ENCODE measurements at regions not wholly inside any gene's neighbourhood (a gene's known extent, or its start where the extent isn't known, plus 50 kb on each side); places are given as distances from the start of the nearest gene placed in this dataset.

DNA sequence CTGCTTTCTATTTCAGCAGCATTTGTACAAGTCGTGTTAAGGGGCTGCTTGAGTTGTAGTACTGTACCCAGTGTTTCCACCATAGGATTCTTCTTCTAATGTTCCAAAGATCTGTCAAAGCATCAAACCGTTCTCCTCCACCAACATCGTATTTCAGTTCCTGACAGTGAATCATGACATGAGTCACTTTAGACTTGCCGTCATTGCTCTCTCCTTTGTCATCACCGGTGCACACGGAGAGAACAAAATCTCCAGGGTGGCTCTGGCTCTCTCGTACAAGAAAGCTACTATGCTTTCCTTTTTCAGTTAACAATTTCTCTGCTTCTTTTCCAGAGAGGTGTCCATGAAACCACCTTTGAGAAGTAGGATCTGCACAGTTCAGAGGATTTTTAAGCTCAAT lies 270.9 kb upstream of the CCDC54 start:
- Histone ChIP-seq H3K9me2 (no peaks in the 10 kb centered on the region), H3K79me2 (ENCODE audit: insufficient read depth) (no peaks in the 10 kb centered on the region), H3K4me3 (ENCODE audit: low read depth in 2 of 2, low read length in 1 of 2) (no peak overlapping the region), H3K36me3 (replicated peaks in 1 of 2; ENCODE audit: control insufficient read depth in 1 of 2, insufficient read depth in 2 of 2, low read length in 1 of 2) (no peaks in the 10 kb centered on the region), H3K9me3 (no peaks in the 10 kb centered on the region), H3K27ac (ENCODE audit: low read depth in 2 of 2, low read length in 1 of 2) (no peak overlapping the region; a peak in 1 of 4 replicates), H3F3A (replicated peaks; ENCODE audit: insufficient read depth) (no peaks in the 10 kb centered on the region), H3K9ac (no peak overlapping the region), H3K4me2 (no peak overlapping the region), H3K27me3 (ENCODE audit: insufficient read depth) (no peaks in the 10 kb centered on the region), H4K20me1 (ENCODE audit: insufficient read depth) (no peaks in the 10 kb centered on the region), H2AFZ (ENCODE audit: low read depth) (no peak overlapping the region), H3K4me1 (ENCODE audit: control insufficient read depth in 1 of 2, insufficient read depth in 2 of 2, low read depth in 1 of 2, low read length in 1 of 2) (no peaks in the 10 kb centered on the region)
- no peak for DNase-seq
- no peak for TF ChIP-seq NRF1 (IDR thresholded peaks at IDR 0.05; ENCODE audit: low read depth, low read length)
- TF ChIP-seq TEAD4 (IDR thresholded peaks at IDR 0.05; ENCODE audit: borderline replicate concordance, insufficient read depth) = no peak
- no peak for TF ChIP-seq EZH2phosphoT487 (IDR thresholded peaks at IDR 0.05; ENCODE audit: borderline replicate concordance, low read depth)
- no peak for TF ChIP-seq EP300 (IDR thresholded peaks at IDR 0.05; ENCODE audit: borderline replicate concordance in 1 of 2, low read depth in 1 of 2, low read length in 1 of 2)
- no peak for TF ChIP-seq TCF12 (IDR thresholded peaks at IDR 0.05)
- TF ChIP-seq GATA2 (CRISPR knock-in tag; IDR thresholded peaks at IDR 0.05) = no peak
- TF ChIP-seq TAF1 (IDR thresholded peaks at IDR 0.05; ENCODE audit: borderline replicate concordance, low read depth, low read length) = no peak
- no peak for TF ChIP-seq MXI1 (IDR thresholded peaks at IDR 0.05; ENCODE audit: low read depth, low read length)
- TF ChIP-seq GABPA (IDR thresholded peaks at IDR 0.05; ENCODE audit: low read depth) = no peak
- no peak for TF ChIP-seq ELF1 (IDR thresholded peaks at IDR 0.05)
- TF ChIP-seq USF1 (IDR thresholded peaks at IDR 0.05; ENCODE audit: borderline replicate concordance, low read depth) = no peak
- ChIA-PET POLR2A (no interaction called here), CTCF (interaction anchor here (3.2 kb wide), 1 partner anchor 12 kb away, joined by 15 read pairs; no protein-coding TSS in a partner anchor)
- WGBS (ENCODE audit: low lambda C conversion rate) = 50% methylated on average over 7 of the region's 7 CpGs

DNA sequence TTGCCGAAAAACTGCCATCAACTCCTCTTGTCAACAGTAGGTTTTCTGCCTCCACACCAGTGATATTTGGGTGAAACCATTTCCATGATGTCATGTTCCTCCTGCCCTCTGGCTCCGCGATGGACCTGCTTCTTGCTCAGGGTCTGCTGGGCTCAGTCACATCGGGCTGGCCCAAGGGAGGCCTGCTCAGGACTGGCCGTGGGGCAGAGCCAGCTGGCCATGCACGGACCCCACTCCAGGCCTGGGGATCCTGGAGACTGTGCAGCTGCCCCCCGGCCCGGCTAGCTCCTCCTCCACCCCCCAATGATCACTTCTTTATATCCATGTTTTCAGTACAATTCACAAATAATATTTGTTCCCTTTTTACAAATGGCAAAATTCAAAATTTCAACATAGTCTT lies 270.3 kb upstream of the CCDC54 start:
- Histone ChIP-seq H3K9me3 (no peaks in the 10 kb centered on the region), H3K9me2 (no peaks in the 10 kb centered on the region), H3F3A (replicated peaks; ENCODE audit: insufficient read depth) (no peaks in the 10 kb centered on the region), H2AFZ (ENCODE audit: low read depth) (no peak overlapping the region), H3K4me1 (ENCODE audit: control insufficient read depth in 1 of 2, insufficient read depth in 2 of 2, low read depth in 1 of 2, low read length in 1 of 2) (peaks cover 0 to 3% of the 10 kb centered on the region in 2 experiments; a peak in 2 of 4 replicates), H3K27ac (ENCODE audit: low read depth in 2 of 2, low read length in 1 of 2) (no peak overlapping the region), H3K79me2 (ENCODE audit: insufficient read depth) (no peaks in the 10 kb centered on the region), H3K36me3 (replicated peaks in 1 of 2; ENCODE audit: control insufficient read depth in 1 of 2, insufficient read depth in 2 of 2, low read length in 1 of 2) (no peaks in the 10 kb centered on the region), H3K9ac (no peak overlapping the region), H3K27me3 (ENCODE audit: insufficient read depth) (no peaks in the 10 kb centered on the region), H4K20me1 (ENCODE audit: insufficient read depth) (no peaks in the 10 kb centered on the region), H3K4me2 (no peak overlapping the region), H3K4me3 (ENCODE audit: low read depth in 2 of 2, low read length in 1 of 2) (no peak overlapping the region)
- TF ChIP-seq CHD2 (IDR thresholded peaks at IDR 0.05; ENCODE audit: low read length, partially characterized antibody) (no peak), RXRA (IDR thresholded peaks at IDR 0.05; ENCODE audit: borderline replicate concordance, low read depth) (no peak), IRF3 (IDR thresholded peaks at IDR 0.05; ENCODE audit: low read depth, low read length) (no peak), EP300 (IDR thresholded peaks at IDR 0.05; ENCODE audit: borderline replicate concordance in 1 of 2, low read depth in 1 of 2, low read length in 1 of 2) (no peak), GATA2 (CRISPR knock-in tag; IDR thresholded peaks at IDR 0.05) (no peak), RFX5 (IDR thresholded peaks at IDR 0.05; ENCODE audit: low read length) (no peak), JUND (IDR thresholded peaks at IDR 0.05) (no peak), FOXJ3 (CRISPR knock-in tag; IDR thresholded peaks at IDR 0.05) (no peak), YY1 (IDR thresholded peaks at IDR 0.05; ENCODE audit: low read depth) (no peak)
- TF ChIP-seq, protein P1, sequence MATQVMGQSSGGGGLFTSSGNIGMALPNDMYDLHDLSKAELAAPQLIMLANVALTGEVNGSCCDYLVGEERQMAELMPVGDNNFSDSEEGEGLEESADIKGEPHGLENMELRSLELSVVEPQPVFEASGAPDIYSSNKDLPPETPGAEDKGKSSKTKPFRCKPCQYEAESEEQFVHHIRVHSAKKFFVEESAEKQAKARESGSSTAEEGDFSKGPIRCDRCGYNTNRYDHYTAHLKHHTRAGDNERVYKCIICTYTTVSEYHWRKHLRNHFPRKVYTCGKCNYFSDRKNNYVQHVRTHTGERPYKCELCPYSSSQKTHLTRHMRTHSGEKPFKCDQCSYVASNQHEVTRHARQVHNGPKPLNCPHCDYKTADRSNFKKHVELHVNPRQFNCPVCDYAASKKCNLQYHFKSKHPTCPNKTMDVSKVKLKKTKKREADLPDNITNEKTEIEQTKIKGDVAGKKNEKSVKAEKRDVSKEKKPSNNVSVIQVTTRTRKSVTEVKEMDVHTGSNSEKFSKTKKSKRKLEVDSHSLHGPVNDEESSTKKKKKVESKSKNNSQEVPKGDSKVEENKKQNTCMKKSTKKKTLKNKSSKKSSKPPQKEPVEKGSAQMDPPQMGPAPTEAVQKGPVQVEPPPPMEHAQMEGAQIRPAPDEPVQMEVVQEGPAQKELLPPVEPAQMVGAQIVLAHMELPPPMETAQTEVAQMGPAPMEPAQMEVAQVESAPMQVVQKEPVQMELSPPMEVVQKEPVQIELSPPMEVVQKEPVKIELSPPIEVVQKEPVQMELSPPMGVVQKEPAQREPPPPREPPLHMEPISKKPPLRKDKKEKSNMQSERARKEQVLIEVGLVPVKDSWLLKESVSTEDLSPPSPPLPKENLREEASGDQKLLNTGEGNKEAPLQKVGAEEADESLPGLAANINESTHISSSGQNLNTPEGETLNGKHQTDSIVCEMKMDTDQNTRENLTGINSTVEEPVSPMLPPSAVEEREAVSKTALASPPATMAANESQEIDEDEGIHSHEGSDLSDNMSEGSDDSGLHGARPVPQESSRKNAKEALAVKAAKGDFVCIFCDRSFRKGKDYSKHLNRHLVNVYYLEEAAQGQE (IDR thresholded peaks at IDR 0.05; ENCODE audit: low read depth, low read length) = no peak
- TF ChIP-seq, protein P2, sequence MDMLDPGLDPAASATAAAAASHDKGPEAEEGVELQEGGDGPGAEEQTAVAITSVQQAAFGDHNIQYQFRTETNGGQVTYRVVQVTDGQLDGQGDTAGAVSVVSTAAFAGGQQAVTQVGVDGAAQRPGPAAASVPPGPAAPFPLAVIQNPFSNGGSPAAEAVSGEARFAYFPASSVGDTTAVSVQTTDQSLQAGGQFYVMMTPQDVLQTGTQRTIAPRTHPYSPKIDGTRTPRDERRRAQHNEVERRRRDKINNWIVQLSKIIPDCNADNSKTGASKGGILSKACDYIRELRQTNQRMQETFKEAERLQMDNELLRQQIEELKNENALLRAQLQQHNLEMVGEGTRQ (IDR thresholded peaks at IDR 0.05; ENCODE audit: borderline replicate concordance, low read depth, low read length) = no peak
- POLR2A ChIA-PET = no interaction called here
- 86% methylated on average over 7 of the region's 8 CpGs for WGBS (ENCODE audit: low lambda C conversion rate)
- DNase-seq = no peak
- CTCF ChIA-PET = interaction anchor here (3.2 kb wide), 1 partner anchor 11 kb away, joined by 15 read pairs; no protein-coding TSS in a partner anchor

Data from SK-N-SH (cell line).